ACC112 (cell line): ENCODE measurements at regions not wholly inside any gene's neighbourhood (a gene's known extent, or its start where the extent isn't known, plus 50 kb on each side); places are given as distances from the start of the nearest gene placed in this dataset.

ENCODE experiments used
- H2AFZ ChIP-seq: fragments of 200-600 bp; sonication (generic); one replicate; pipeline ENCODE4 v1.6.0; 2017; ENCODE audit warnings: antibody characterized with exemption, low read length; ENCODE audit not compliant: unreplicated experiment
- H3K27ac ChIP-seq: fragments of 200-600 bp; sonication (generic); 2 replicates; pipeline ENCODE4 v1.5.1; 2014; ENCODE audit warnings: low read depth, mild to moderate bottlenecking, antibody characterized with exemption, low read length, moderate library complexity
- H3K27me3 ChIP-seq: fragments of 200-600 bp; sonication (generic); 2 replicates; pipeline ENCODE4 v1.6.1; 2014; ENCODE audit warnings: mild to moderate bottlenecking, antibody characterized with exemption, low read length, moderate library complexity, mixed read lengths; ENCODE audit not compliant: insufficient read depth
- H3K36me3 ChIP-seq: fragments of 200-600 bp; sonication (generic); 2 replicates; pipeline ENCODE4 v1.6.1; 2016; ENCODE audit warnings: mild to moderate bottlenecking, antibody characterized with exemption, low read length, moderate library complexity, mixed read lengths; ENCODE audit not compliant: insufficient read depth
- H3K4me1 ChIP-seq: fragments of 200-600 bp; sonication (generic); one replicate; pipeline ENCODE4 v1.6.1; 2016; ENCODE audit warnings: low read length, mixed read lengths; ENCODE audit not compliant: insufficient read depth, unreplicated experiment, control insufficient read depth
- H3K4me3 ChIP-seq: fragments of 200-600 bp; sonication (generic); 2 replicates; pipeline ENCODE4 v1.5.1; 2014; ENCODE audit warnings: mild to moderate bottlenecking, low read depth, low read length
- H3K79me2 ChIP-seq: fragments of 200-600 bp; sonication (generic); one replicate; pipeline ENCODE4 v1.6.0; 2016; ENCODE audit warnings: low read length; ENCODE audit not compliant: control insufficient read depth, unreplicated experiment, insufficient read depth

GRCh38 chr9:90420768-90421513 is 221.7 kb downstream of the DIRAS2 start:
- H3K4me1 ChIP-seq: no peaks in the 10 kb centered on the region
- H3K79me2 ChIP-seq: no peaks in the 10 kb centered on the region
- no peak overlapping the region for H2AFZ ChIP-seq
- no peak overlapping the region for H3K27ac ChIP-seq
- H3K4me3 ChIP-seq: no peak overlapping the region
- H3K36me3 ChIP-seq: no peaks in the 10 kb centered on the region
- H3K27me3 ChIP-seq: no peaks in the 10 kb centered on the region

- no peaks in the 10 kb centered on the region for H3K27me3 ChIP-seq
Measured at GRCh38 chr9:90421786-90422185, 220.8 kb downstream of the DIRAS2 start.

GRCh38 chr9:90423661-90424193 is 218.9 kb downstream of the DIRAS2 start:
- Histone ChIP-seq H3K36me3 (no peaks in the 10 kb centered on the region), H3K4me3 (no peak overlapping the region), H3K27ac (no peak overlapping the region), H3K79me2 (no peaks in the 10 kb centered on the region), H3K4me1 (no peaks in the 10 kb centered on the region), H3K27me3 (no peaks in the 10 kb centered on the region), H2AFZ (no peak overlapping the region)

More at GRCh38 chr9:90421786-90422185, 220.8 kb downstream of the DIRAS2 start:
- no peak overlapping the region for H3K4me3 ChIP-seq
- no peaks in the 10 kb centered on the region for H3K79me2 ChIP-seq
- no peak overlapping the region for H2AFZ ChIP-seq
- no peaks in the 10 kb centered on the region for H3K36me3 ChIP-seq
- H3K27ac ChIP-seq: no peak overlapping the region
- no peaks in the 10 kb centered on the region for H3K4me1 ChIP-seq

GRCh38 chr9:90428517-90428916 is 214.1 kb downstream of the DIRAS2 start:
- Histone ChIP-seq H3K79me2 (no peaks in the 10 kb centered on the region), H3K4me3 (no peak overlapping the region), H3K36me3 (no peaks in the 10 kb centered on the region), H3K27me3 (no peaks in the 10 kb centered on the region), H2AFZ (no peak overlapping the region), H3K4me1 (no peaks in the 10 kb centered on the region), H3K27ac (no peak overlapping the region)

GRCh38 chr9:90432951-90433350 is 209.7 kb downstream of the DIRAS2 start:
- no peak overlapping the region for H3K4me3 ChIP-seq
- no peak overlapping the region for H2AFZ ChIP-seq
- no peaks in the 10 kb centered on the region for H3K27me3 ChIP-seq
- H3K4me1 ChIP-seq: no peaks in the 10 kb centered on the region
- no peaks in the 10 kb centered on the region for H3K79me2 ChIP-seq
- H3K27ac ChIP-seq: no peak overlapping the region
- H3K36me3 ChIP-seq: no peaks in the 10 kb centered on the region

GRCh38 chr9:90433398-90433941 is 209.2 kb downstream of the DIRAS2 start:
- no peaks in the 10 kb centered on the region for H3K79me2 ChIP-seq
- no peaks in the 10 kb centered on the region for H3K36me3 ChIP-seq
- H3K27ac ChIP-seq: no peak overlapping the region
- no peaks in the 10 kb centered on the region for H3K4me1 ChIP-seq
- H2AFZ ChIP-seq: no peak overlapping the region
- no peak overlapping the region for H3K4me3 ChIP-seq
- no peaks in the 10 kb centered on the region for H3K27me3 ChIP-seq

- no peaks in the 10 kb centered on the region for H3K36me3 ChIP-seq
- H2AFZ ChIP-seq: no peak overlapping the region
- no peaks in the 10 kb centered on the region for H3K79me2 ChIP-seq
- no peaks in the 10 kb centered on the region for H3K4me1 ChIP-seq
- H3K27ac ChIP-seq: no peak overlapping the region
- no peaks in the 10 kb centered on the region for H3K27me3 ChIP-seq
- no peak overlapping the region for H3K4me3 ChIP-seq
Measured at GRCh38 chr9:90441814-90442213, 200.8 kb downstream of the DIRAS2 start.

GRCh38 chr9:90442723-90443122 is 199.9 kb downstream of the DIRAS2 start:
- Histone ChIP-seq H3K4me3 (no peak overlapping the region), H3K79me2 (no peaks in the 10 kb centered on the region), H3K27ac (no peak overlapping the region), H3K4me1 (no peaks in the 10 kb centered on the region), H3K36me3 (no peaks in the 10 kb centered on the region), H3K27me3 (no peaks in the 10 kb centered on the region), H2AFZ (no peak overlapping the region)

- Histone ChIP-seq H3K27ac (no peak overlapping the region), H3K4me3 (no peak overlapping the region), H3K79me2 (no peaks in the 10 kb centered on the region), H3K27me3 (no peaks in the 10 kb centered on the region), H3K4me1 (no peaks in the 10 kb centered on the region), H2AFZ (no peak overlapping the region), H3K36me3 (no peaks in the 10 kb centered on the region)
Measured at GRCh38 chr9:90444609-90445204, 197.9 kb downstream of the DIRAS2 start.

GRCh38 chr9:90445391-90445790 is 197.2 kb downstream of the DIRAS2 start:
- Histone ChIP-seq H3K79me2 (no peaks in the 10 kb centered on the region), H3K4me3 (no peak overlapping the region), H3K27ac (no peak overlapping the region), H2AFZ (no peak overlapping the region), H3K27me3 (no peaks in the 10 kb centered on the region), H3K36me3 (no peaks in the 10 kb centered on the region), H3K4me1 (no peaks in the 10 kb centered on the region)
